ENCODE measurements at regions not wholly inside any gene's neighbourhood (a gene's known extent, or its start where the extent isn't known, plus 50 kb on each side); places are given as distances from the start of the nearest gene placed in this dataset.

DNA sequence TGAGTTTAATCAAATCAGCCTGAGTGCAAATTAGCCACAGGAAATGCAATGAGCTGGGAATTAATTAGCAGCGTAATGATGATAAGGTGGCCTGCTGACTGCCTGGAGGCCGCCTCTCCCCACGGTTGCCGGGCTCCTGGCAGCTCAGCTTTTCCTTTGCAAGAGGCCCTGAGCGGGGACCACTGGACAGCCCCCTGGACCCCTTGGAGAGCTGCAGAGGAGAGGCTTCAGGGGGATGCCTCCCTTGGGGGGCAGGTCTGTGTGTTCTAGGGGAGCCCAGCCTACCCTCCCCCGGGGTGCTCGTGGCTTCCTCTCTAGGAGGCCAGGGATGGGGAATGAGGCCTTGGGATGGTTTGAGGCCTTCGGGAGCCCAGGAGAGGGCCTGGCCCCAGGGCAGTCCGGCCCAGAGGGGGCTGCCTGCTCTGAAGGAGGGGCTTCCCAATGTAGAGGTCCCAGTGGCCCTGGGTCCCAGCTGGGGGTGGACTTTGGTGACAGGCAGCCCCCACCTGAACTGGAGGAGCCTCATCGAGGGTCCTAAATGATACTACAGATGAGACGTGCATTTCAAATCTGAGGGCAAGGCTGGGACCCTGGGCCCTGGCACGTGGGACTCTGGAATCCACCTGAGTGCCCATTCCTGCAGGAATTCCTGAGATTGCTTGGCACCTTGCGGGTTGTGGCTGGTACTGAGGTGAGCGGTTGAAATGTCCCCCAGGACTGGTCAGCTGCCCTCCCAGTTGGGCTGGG lies 66.4 kb upstream of the BHLHE23 start:
- H3K79me2 ChIP-seq (ENCODE audit: control insufficient read depth, insufficient read depth, low read length, unreplicated experiment) = no peaks in the 10 kb centered on the region
- peaks cover 71% of the 10 kb centered on the region for H3K27me3 ChIP-seq (ENCODE audit: insufficient read depth, low read length)
- no peaks in the 10 kb centered on the region for H3K4me1 ChIP-seq (ENCODE audit: control insufficient read depth, insufficient read depth, low read length, unreplicated experiment)
- H3K27ac ChIP-seq (ENCODE audit: low read depth, low read length) = no peak overlapping the region
- H3K4me3 ChIP-seq (ENCODE audit: low read depth, low read length) = no peak overlapping the region
- no peaks in the 10 kb centered on the region for H3K36me3 ChIP-seq (ENCODE audit: insufficient read depth, low read length)
- H2AFZ ChIP-seq (ENCODE audit: low read length, unreplicated experiment) = no peak overlapping the region

GRCh38 chr20:63072231-63072791 lies 65.5 kb upstream of the BHLHE23 start:
- H3K4me1 ChIP-seq (ENCODE audit: control insufficient read depth, insufficient read depth, low read length, unreplicated experiment) = no peaks in the 10 kb centered on the region
- no peak overlapping the region for H3K27ac ChIP-seq (ENCODE audit: low read depth, low read length)
- H3K4me3 ChIP-seq (ENCODE audit: low read depth, low read length) = no peak overlapping the region
- peaks cover 70% of the 10 kb centered on the region for H3K27me3 ChIP-seq (ENCODE audit: insufficient read depth, low read length)
- no peaks in the 10 kb centered on the region for H3K79me2 ChIP-seq (ENCODE audit: control insufficient read depth, insufficient read depth, low read length, unreplicated experiment)
- no peaks in the 10 kb centered on the region for H3K36me3 ChIP-seq (ENCODE audit: insufficient read depth, low read length)
- H2AFZ ChIP-seq (ENCODE audit: low read length, unreplicated experiment) = no peak overlapping the region

GRCh38 chr20:63071541-63072181 lies 64.9 kb upstream of the BHLHE23 start:
- no peak overlapping the region for H3K27ac ChIP-seq (ENCODE audit: low read depth, low read length)
- no peaks in the 10 kb centered on the region for H3K79me2 ChIP-seq (ENCODE audit: control insufficient read depth, insufficient read depth, low read length, unreplicated experiment)
- H3K36me3 ChIP-seq (ENCODE audit: insufficient read depth, low read length) = no peaks in the 10 kb centered on the region
- peaks cover 72% of the 10 kb centered on the region for H3K27me3 ChIP-seq (ENCODE audit: insufficient read depth, low read length)
- no peak overlapping the region for H2AFZ ChIP-seq (ENCODE audit: low read length, unreplicated experiment)
- no peaks in the 10 kb centered on the region for H3K4me1 ChIP-seq (ENCODE audit: control insufficient read depth, insufficient read depth, low read length, unreplicated experiment)
- no peak overlapping the region for H3K4me3 ChIP-seq (ENCODE audit: low read depth, low read length)

DNA sequence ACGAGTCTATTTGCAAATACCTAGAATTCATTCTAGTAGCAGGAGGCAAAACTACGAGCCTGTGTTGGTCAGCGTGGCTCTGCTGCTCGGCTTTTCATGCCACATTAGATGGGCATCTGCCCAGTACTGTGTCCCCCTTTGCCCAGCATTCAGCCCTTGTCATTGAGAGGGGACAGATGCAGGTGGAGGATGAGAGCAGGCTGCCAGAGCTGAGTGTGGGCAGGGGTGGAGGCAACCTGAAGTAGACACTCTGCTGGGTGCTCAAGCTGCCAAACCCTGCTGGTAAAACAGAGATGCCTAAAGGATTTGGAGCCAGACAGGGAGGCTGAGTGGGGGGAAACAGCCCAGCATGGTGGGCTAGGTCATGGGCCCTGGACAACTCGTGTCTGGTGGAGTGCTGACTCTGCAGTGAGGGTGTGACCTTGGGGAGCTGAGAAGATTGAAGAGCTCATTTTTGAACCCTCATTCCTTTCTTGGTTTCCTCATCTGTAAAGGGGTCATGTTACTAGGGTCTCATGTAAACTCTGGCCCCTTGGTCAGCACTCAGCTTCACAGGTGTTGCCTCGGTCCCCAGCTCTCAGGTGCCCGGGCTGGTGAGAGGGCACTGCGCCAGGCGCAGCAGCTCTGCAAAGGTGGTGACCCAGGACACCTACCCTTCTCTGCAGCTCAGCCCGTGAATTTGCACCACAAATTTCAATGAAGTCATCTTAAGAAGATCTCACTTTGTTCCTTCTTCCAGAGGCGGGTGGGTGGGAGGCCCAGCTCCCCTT lies 64.2 kb upstream of the BHLHE23 start:
- Histone ChIP-seq H3K27me3 (ENCODE audit: insufficient read depth, low read length) (peaks cover 68% of the 10 kb centered on the region), H3K4me1 (ENCODE audit: control insufficient read depth, insufficient read depth, low read length, unreplicated experiment) (no peaks in the 10 kb centered on the region), H3K4me3 (ENCODE audit: low read depth, low read length) (no peak overlapping the region), H3K27ac (ENCODE audit: low read depth, low read length) (no peak overlapping the region), H3K36me3 (ENCODE audit: insufficient read depth, low read length) (no peaks in the 10 kb centered on the region), H3K79me2 (ENCODE audit: control insufficient read depth, insufficient read depth, low read length, unreplicated experiment) (no peaks in the 10 kb centered on the region), H2AFZ (ENCODE audit: low read length, unreplicated experiment) (no peak overlapping the region)

DNA sequence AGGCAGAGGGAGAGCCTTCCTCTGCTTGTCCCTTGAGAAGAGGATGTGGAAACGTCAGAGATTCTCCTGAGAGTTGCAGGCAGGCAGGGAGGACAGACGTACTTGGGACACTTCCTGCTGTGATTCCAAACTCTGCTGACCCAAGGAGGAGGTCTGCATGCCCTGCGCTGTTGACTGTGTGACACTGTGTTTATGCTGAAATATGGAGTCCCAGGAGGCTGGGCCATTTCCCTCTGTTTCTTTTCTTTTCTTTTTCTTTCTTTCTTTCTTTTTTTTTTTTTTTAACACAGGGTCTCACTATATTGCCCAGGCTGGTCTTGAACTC lies 63.5 kb upstream of the BHLHE23 start:
- Histone ChIP-seq H3K27me3 (ENCODE audit: insufficient read depth, low read length) (peaks cover 66% of the 10 kb centered on the region), H3K4me3 (ENCODE audit: low read depth, low read length) (no peak overlapping the region), H2AFZ (ENCODE audit: low read length, unreplicated experiment) (no peak overlapping the region), H3K27ac (ENCODE audit: low read depth, low read length) (no peak overlapping the region), H3K79me2 (ENCODE audit: control insufficient read depth, insufficient read depth, low read length, unreplicated experiment) (no peaks in the 10 kb centered on the region), H3K36me3 (ENCODE audit: insufficient read depth, low read length) (no peaks in the 10 kb centered on the region), H3K4me1 (ENCODE audit: control insufficient read depth, insufficient read depth, low read length, unreplicated experiment) (no peaks in the 10 kb centered on the region)

DNA sequence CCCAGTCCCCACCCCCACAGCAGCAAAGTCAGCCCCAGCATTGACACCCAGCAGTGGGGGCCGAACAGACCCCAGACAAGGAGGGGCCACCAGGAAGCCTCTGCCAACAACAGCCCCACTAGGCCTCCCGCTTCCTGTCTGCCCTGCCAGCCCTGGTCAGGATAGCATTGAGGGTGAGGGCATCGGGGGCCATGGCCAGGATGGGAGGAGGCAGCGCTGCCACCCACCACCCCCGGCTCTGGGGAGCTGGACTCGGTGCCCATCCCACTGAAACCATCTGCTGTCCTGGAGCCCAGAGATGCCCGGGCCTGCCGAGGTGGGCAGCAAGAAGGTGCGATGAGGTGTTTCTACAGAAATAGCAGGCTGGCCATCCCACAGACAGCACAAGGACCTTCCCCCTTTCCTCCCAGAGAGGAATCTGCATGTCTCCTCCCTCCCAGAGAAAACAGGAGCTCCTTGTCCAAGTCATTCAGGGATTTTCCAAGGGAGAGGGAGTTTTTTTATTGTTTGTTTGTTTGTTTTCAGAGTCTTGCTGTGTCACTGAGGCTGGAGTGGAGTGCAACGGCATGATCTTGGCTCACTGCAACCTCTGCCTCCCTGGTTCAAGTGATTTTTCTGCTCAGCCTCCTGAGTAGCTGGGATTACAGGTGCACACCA lies 62.1 kb upstream of the BHLHE23 start:
- Histone ChIP-seq H3K27ac (ENCODE audit: low read depth, low read length) (no peak overlapping the region), H3K79me2 (ENCODE audit: control insufficient read depth, insufficient read depth, low read length, unreplicated experiment) (no peaks in the 10 kb centered on the region), H3K36me3 (ENCODE audit: insufficient read depth, low read length) (no peaks in the 10 kb centered on the region), H3K4me1 (ENCODE audit: control insufficient read depth, insufficient read depth, low read length, unreplicated experiment) (no peaks in the 10 kb centered on the region), H3K4me3 (ENCODE audit: low read depth, low read length) (no peak overlapping the region), H3K27me3 (ENCODE audit: insufficient read depth, low read length) (peaks cover 59% of the 10 kb centered on the region), H2AFZ (ENCODE audit: low read length, unreplicated experiment) (no peak overlapping the region)

DNA sequence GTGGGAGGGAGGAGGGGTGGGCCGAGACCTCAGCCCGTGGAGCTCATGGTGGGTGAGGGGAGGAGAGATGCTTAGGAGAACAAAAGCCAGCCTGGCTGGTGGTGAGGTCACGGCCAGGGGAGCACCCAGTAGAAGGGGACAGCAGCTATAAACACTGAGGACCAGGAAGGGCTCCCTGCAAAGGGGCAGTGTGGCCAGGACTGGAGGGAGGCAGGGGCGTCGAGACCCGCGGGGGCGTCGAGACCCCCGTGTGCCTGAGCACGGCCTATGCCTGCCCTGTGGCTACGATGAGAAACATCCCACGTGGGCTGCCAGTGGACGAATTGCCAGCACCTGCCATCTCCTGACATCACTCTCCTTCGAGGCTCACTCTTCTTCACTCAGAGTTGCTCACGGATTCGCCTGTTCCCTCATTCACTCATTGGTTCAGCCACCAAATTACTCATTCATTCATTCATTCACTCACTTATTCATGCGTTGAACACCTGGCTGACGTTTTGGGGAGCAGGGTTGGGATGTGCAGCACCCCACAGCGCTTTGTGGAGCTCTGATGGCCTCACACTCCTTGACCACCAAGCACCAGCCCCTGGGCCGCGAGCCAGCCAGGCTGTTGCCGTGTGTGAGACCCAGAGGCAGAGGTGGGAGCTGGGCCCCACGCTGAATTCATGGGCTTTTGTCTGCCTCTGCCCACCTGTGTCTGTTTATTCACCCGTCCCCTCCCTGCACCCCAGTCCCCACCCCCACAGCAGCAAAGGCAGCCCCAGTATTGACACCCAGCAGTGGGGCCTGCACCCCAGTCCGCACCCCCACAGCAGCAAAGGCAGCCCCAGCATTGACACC lies 61.2 kb upstream of the BHLHE23 start:
- Histone ChIP-seq H3K36me3 (ENCODE audit: insufficient read depth, low read length) (no peaks in the 10 kb centered on the region), H3K4me1 (ENCODE audit: control insufficient read depth, insufficient read depth, low read length, unreplicated experiment) (no peaks in the 10 kb centered on the region), H3K4me3 (ENCODE audit: low read depth, low read length) (no peak overlapping the region), H3K27me3 (ENCODE audit: insufficient read depth, low read length) (peaks cover 51% of the 10 kb centered on the region), H2AFZ (ENCODE audit: low read length, unreplicated experiment) (no peak overlapping the region), H3K79me2 (ENCODE audit: control insufficient read depth, insufficient read depth, low read length, unreplicated experiment) (no peaks in the 10 kb centered on the region), H3K27ac (ENCODE audit: low read depth, low read length) (no peak overlapping the region)

DNA sequence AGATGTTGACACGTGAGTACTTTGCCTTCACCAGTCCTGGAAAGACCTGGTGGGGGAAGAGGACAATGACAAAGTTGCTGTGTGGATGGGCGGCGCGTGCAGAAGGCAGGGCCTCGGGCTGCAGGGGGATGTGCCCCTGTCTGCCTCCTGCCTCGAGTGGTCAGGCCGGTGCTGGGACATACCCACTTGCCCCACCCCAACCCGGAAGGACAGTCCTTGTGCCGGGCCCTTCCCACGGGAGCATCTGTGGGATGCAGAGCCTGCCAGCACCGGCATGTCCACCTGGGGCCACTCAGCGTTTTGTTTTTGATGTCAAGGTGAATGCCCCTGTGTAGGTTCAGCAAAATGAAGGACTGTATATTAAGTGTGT lies 60.5 kb upstream of the BHLHE23 start:
- no peaks in the 10 kb centered on the region for H3K4me1 ChIP-seq (ENCODE audit: control insufficient read depth, insufficient read depth, low read length, unreplicated experiment)
- H3K27me3 ChIP-seq (ENCODE audit: insufficient read depth, low read length) = peaks cover 44% of the 10 kb centered on the region

DNA sequence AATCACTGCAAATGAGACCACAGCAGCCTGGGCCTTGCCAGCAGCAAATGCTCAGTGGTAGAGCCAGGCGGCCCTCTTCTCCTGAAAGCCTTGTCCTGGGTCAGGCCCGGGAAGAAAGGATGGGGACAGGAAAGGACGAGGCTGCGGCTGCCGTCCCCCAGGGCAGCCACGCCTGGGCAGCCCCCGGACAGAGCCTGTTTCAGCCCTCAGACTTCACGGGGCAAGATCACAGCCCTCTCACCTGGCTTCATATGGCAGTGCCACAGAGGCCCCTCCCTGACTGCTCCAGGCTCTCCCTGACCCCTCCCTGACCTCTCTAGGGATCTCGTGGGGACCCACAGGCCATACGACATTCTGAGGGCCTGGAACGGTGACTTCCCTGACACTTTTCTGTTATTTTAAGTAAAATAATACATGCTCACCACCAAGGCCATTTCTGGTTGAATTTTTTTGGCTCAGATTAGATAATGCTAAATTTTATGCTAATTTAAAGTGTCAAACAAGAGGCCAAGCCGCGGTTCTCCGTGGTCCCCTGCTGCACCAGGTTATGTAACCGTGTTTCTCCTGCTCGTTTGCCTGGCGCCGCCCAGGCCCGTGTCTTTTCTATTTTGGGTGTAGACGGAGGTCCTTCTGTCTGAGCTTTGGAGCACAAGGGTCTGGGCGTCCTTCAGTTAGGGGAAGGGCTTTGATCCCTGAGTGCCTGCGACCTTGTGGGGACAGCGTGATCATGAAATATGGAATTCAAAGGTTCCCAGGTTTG lies 59.9 kb upstream of the BHLHE23 start:
- H3K27ac ChIP-seq (ENCODE audit: low read depth, low read length) = no peak overlapping the region
- peaks cover 39% of the 10 kb centered on the region for H3K27me3 ChIP-seq (ENCODE audit: insufficient read depth, low read length)
- H3K4me3 ChIP-seq (ENCODE audit: low read depth, low read length) = no peak overlapping the region
- no peaks in the 10 kb centered on the region for H3K79me2 ChIP-seq (ENCODE audit: control insufficient read depth, insufficient read depth, low read length, unreplicated experiment)
- H3K4me1 ChIP-seq (ENCODE audit: control insufficient read depth, insufficient read depth, low read length, unreplicated experiment) = no peaks in the 10 kb centered on the region
- H3K36me3 ChIP-seq (ENCODE audit: insufficient read depth, low read length) = no peaks in the 10 kb centered on the region
- H2AFZ ChIP-seq (ENCODE audit: low read length, unreplicated experiment) = no peak overlapping the region

More for the DNA sequence above, 60.5 kb upstream of the BHLHE23 start:
- Histone ChIP-seq H3K79me2 (ENCODE audit: control insufficient read depth, insufficient read depth, low read length, unreplicated experiment) (no peaks in the 10 kb centered on the region), H3K36me3 (ENCODE audit: insufficient read depth, low read length) (no peaks in the 10 kb centered on the region), H3K4me3 (ENCODE audit: low read depth, low read length) (no peak overlapping the region), H3K27ac (ENCODE audit: low read depth, low read length) (no peak overlapping the region), H2AFZ (ENCODE audit: low read length, unreplicated experiment) (no peak overlapping the region)

Data from ACC112 (cell line).